NCI-H345 treated with DMSO at 0.1 percent for 48 hours (cell line): ENCODE measurements at regions not wholly inside any gene's neighbourhood (a gene's known extent, or its start where the extent isn't known, plus 50 kb on each side); places are given as distances from the start of the nearest gene placed in this dataset.

Source experiments
- DNase-seq: peaks from one replicate; lab custom pipeline; 2025; ENCODE audit not compliant: unreplicated experiment; lab: John Stamatoyannopoulos, UW

DNA sequence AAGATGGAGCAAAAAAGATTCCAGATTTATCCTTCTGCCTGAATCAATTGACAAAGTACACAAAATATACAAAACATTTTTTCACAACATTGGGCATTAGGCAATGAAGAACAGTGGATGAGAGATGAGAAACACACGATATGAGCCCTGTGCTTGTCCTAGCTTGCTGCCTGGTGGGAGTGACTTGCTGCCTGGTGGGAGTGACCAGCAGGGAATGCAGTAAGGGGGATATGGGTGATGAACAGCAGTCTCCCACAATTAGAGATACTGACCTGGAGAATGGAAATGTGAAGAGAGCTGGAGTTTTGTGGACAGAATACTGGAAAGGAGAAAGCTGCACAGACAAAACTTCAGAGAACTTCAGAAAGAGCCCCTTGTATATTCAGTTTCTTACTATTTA is 629.4 kb upstream of the FRG1 start:
- DNase-seq: no peak

DNA sequence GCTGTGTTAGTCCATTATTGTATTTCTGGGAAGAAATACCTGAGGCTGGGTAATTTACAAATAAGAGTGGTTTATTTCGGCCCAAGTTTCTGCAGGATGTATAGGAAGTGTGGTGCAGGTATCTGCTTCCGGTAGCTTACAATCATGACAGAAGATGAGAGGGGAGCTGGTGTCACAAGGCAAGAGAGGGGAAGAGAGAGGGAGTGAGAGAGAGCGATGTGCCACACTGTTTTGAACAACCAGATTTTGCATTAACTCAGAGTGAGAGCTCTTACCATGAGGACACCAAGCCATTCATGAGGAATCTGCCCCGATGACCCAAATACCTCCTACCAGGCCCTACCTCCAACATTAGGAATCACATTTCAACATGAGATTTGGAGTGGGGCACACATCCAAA is 627.6 kb upstream of the FRG1 start:
- no peak for DNase-seq

DNA sequence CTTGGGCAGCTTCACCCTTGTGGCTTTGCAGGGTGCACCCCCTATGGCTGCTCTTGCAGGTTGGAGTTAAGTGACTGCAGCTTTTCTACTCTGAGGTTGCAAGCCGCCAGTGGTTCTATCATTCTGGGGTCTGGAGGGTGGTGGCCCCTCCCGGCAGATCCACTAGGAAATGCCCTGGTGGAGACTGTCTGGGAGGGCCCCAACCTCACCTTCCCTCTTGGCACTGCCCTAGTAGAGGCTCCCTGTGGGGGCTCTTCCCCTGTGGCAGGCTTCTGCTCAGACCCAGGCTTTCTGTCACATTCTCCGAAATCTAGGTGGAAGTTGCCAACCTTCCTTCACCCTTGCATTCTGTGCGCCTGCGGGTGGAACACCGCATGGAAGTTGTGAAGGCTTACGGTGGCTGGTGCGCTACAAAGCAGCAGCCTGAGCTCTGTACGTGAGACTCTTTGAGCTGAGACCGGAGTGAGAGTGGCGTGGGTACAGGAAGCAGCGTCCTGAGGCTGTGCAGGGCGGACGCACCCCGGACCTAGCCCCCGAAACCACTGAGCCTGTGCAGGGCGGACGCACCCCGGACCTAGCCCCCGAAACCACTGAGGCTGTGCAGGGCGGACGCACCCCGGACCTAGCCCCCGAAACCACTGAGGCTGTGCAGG is 626.7 kb upstream of the FRG1 start:
- no peak for DNase-seq

DNA sequence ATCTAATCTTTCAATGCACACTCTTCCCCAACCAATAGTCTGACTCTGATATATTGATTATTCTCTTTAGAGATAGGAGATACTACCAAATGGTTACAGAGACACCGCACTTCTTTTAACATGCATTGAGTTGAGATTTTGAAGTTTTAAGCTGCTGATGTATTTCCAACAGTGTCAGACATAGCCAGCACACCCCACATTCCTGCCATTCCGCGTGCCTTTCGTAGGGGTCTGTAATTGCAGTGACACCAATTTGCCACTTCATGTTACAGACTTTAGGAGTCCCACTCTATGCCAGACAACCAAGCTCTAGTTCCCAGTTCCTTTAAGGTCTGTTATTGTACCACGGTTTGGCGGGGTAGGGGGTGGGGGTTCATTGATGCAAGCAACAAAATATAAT is 618.2 kb upstream of the FRG1 start:
- DNase-seq: no peak

DNA sequence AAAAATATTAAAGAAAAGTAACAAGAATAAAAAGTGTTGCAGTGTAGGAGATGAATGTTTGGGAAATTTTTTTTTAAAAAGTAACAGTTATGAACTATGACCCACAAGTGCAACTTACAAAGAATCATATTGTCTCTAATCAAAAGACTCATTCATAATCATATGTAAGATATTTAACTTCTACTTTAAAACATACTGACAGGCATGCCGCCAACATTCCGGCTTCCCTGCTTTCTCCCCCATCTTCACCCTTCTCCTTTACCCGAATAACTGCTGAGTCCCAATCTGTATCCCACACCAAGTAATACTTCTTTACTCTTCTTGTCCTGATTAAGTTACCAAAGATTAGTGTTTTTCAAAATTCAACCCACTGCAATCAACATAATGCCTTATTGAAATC is 598.8 kb upstream of the FRG1 start:
- DNase-seq: no peak

DNA sequence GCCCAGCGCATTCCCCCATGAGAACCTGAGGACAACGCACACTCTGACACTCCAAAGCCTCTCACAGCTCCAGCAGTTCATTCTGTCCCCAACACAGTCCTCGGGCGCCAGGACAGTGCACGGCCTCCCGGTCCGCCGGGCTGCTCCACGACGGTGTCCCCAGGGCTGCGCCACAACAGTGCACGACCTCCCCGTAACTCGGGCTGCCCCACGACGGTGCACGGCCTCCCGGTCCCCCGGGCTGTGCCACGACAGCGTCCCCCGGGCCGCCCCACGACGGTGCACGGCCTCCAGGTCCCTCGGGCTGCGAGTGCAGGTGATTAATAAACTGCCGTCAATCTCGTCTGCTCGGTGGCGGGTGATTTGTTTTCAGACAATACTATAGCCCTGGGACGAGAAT is 585.1 kb upstream of the FRG1 start:
- no peak for DNase-seq

DNA sequence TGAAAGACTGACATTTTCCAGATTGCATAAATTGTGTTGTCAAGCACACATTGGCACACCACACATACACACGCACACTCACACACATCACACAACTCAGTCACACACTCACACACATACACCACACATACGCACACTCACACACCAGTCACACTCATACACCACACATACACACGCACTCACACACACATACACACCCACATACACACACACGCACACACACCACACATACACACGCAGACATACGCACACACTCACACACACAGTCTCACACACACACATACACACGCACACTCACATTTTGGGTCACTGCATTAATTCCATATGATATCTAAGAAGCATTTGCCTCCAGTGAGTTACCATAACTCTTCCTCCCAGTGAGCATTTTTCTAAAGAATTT is 578.3 kb upstream of the FRG1 start:
- no peak for DNase-seq

DNA sequence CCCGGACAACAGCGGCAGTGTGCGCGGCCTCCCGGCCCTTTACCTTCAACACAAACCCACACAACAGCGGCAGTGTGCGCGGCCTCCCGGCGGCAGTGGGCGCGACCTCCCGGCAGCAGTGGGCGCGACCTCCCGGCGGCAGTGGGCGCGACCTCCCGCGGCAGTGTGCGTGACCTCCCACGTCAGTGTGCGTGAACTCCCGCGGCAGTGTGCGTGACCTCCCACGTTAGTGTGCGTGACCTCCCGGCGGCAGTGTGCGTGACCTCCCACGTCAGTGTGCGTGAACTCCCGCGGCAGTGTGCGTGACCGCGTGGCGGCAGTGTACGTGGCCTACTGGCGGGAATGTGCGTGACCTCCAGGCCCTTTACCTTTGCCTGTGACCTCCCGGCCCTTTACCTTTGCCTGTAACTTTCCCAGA is 576.6 kb upstream of the FRG1 start:
- no peak for DNase-seq

DNA sequence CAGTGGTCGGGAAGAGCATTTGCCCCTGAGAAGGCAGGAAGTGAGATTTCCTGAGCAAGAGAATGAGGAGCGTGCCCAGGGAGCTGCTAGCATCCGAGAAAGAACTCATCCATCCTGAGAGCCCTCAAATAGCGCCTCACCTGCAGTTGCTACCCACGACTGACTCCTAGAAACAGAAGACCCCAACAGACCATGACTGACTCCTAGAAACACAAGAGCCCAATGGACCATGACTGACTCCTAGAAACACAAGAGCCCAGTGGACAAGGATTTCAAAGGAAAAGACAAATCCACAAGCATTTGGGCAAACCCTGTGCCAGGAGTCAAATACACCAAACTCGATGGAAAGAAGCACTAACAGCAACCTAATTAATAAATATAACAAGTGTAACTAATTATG is 575.2 kb upstream of the FRG1 start:
- no peak for DNase-seq

DNA sequence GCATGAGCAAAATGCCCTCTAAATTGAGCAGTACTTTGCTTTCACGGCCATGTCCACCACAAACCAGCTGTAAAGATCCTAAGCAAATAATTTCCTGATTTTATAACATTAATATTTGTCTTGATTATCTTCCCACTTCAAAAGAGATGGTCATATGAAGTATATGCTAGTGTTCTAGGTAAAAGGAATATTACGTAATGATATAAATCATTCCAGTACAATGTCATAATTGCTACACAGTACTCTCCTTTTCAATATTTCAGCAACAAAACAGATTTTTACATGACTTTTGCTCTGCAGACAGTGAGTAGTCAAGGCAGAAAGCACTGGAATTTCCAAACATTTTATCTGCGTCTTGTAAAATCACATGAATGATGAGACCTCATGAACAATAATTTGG is 572.8 kb upstream of the FRG1 start:
- no peak for DNase-seq

DNA sequence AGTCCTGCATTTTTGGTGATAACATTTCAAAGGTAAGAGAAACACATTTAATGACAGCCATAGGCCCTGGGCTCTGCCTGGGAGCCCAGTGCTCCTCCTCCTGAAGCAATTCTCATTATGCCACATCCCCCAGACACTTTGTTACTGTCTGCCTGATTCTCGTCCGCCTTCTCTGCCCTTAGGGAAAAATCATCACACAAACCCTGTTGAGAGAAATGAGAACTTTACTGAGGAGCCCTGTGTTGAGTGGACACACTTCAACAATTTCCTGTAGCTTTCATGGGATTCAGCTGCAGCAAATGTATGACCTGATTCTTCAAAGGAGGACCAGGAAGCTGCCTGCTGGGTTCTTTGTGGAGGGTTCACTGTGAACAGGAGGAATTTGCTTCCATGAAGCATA is 566.5 kb upstream of the FRG1 start:
- DNase-seq: no peak

DNA sequence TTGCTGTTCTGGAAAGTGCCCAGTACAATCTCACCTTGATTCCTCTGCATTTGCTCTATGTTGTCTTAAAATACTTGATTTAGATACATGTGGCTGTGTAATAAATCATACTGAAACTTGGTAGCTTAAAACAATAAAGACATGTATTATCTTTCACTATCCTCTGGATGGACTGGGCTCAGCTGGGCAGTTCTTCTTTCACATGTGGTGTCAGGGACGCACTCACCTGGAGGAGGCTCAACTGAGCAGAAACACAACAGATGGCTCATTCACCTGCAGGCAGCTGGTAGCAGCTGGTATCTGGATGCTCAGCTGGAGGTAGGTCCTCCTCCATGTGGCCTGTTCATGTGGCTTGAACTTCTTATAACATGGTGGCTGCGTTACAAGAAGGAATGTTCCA is 563.8 kb upstream of the FRG1 start:
- DNase-seq: no peak

DNA sequence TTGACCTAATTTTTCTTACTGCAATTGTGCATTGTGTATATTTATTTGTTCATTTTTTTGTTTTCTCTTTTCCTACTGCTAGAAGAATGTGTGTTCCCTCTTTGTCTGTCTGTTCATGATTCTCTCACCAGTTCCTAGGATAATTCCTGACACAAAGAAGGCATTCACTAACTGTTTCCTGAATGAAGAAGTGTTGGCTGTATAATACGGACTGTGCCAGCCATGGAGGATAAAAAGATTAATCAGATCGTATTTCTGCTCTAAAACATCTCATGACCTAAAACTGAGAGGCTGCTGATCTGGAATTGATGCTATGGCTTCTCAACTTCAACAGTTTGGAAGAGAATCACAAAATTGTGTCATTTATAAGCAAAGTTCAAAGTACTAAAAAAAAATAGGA is 563.1 kb upstream of the FRG1 start:
- DNase-seq: no peak

DNA sequence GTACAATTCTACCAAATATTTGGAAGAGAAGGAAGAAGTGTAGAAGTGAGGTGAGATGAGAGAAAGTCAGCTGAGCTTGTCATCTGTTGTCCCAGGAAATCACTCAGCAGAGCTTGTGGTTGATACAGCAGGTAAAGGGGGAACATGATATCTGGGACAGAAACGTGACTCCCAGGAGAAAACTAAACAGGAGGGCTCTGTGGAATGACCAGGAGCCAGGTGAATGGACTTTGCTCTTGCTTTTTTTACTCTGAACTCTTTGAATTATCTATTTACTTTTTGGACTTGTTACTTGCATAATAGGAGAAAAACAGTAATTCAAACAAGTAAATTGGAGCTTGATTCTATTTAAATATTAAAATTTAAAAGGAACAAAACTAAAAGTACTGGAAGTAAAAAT is 555.6 kb upstream of the FRG1 start:
- DNase-seq: no peak

DNA sequence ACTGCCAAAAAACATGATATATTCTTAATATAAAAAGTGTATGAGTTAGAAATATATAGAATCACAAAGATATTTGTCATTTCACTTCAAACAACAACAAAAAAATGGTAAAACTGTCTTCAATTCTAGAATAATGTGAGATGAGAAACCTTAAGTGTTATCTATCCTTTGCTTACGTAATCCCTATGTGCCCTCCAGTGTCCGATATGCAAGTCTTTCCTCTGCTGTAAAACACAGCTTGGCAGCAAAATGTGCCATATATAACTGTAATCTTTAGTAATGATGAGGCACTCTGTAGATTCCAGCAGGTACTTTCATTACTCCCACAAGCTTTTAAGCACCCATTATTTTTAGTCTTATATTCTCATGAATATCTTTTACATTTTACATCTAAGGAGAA is 555.1 kb upstream of the FRG1 start:
- DNase-seq: no peak

DNA sequence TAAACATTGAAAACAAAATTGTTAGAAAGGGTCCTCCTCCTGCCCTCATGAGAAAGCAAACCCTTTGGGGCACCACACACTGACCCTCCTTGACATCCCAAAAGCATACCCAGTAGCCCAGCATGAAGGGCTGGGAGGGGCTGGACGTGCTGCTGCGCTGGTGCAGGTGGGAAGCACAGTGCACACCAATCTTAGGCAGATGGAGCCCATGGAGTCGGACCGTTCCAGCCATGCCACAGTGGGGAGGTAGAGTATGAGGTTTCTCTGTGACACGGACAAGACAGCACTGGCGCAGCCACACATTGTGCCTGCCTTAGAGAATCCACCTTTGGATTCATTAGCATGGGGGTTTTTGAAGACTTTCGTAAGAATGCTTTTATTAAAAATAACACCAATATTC is 544.2 kb upstream of the FRG1 start:
- DNase-seq: no peak

DNA sequence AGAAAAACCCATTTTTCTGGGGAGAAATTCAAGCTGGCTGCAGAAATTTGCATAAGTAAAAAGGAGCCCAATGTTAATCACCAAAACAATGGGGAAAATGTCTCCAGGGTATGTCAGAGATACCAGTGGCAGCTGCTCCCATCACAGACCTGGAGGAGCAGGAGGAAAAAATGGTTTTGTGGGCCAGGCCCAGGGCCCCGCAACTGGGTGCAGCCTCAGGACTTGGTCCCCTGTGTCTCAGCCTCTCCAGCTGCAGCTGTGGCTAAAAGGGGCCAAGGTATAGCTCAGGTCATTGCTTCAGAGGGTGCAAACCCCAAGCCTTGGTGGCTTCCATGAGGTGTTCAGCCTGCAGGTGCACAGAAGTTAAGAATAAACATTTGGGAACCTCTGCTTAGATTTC is 536.4 kb upstream of the FRG1 start:
- DNase-seq: no peak

DNA sequence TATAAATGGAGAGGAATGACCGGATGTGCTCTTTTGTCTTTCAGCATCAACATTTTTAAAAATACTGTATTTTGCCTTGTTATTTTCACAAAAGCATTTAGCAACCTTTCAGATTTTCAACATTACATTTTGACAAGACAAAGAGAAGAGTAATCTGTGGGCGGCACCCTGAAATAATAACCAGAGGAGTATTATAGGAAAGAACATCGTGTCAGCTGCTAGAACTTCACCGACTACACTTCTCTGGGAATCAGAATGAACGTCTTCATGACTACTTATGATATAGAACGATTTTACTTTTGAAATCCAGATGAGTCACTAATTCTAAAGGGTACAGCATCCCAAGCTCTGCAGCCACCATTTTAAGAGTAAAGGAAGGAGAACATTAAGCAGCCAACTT is 531.5 kb upstream of the FRG1 start:
- DNase-seq: no peak

DNA sequence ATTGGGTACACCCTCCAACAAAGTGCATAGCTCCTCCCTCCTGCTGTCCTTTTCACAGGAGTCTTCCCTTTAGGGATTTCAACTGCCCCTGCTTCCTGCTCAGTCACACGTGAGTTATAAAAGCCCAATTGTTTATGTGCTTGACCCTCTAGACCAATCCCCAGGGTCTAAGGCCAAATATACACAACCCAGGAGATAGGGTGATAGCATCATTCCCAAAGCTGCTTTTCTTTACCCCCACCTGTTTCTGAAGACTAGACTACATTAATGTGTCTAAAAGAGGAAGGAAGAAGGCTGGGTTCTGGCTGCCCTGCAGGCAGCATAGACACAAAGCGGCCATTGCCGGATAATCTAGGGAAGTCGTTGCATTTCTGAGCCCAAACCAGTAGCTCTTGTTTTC is 526.7 kb upstream of the FRG1 start:
- no peak for DNase-seq

DNA sequence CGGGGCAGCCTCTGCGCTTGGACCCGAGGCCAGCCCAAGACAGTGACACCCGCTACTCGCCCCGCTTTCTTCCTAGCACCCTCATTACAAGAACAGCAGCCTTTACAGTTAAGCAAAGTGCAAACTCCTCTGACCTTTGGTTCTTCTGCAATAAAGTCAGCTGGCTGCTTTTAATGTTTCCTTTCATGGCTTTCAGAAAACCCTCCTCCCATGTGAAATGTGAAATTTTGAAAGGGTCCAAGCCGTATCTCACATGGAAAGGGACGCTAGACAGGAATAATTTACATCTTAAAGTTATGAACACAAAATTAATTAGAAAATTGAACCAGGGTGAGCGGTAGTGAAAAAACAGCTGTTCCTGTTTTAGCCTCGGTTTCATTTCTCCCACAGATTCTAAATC is 520.1 kb upstream of the FRG1 start:
- DNase-seq: no peak

DNA sequence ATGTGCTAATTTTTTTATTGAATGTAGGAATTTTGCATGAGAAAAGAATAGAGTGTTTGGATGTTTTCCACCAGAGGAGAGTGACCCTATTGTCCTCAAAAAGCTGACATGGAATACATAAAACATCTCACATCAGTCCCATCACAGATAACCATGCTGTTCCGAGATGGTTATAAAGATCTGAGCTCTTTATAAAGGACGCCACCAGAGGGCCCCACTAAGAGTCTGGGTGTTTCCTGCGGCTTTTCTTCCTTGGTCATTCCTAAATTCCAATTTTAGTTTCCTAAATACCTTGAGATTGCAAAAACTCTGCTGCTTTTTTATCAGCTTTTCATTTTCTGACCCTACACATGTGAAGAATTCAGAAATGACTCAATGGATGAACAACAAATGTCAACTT is 504.5 kb upstream of the FRG1 start:
- DNase-seq: no peak

DNA sequence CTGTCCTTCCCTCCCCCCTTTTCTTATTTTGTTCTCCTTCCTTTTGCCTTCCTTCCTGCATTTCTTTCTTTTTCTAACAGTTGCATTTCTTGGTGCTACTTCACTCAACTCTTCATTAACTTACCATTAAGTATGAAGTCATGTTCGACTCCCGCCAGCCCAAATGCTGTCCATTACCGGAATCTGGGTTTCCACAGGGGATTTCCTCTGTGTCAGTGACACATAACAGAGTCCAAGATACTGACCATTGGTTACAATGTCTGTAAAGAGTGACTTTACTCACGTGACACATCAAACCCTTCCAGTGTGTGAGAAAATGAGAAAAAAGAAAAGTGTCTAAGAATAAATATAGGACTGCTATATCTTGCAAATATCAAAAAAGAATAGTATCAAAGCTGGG is 500.0 kb upstream of the FRG1 start:
- no peak for DNase-seq

DNA sequence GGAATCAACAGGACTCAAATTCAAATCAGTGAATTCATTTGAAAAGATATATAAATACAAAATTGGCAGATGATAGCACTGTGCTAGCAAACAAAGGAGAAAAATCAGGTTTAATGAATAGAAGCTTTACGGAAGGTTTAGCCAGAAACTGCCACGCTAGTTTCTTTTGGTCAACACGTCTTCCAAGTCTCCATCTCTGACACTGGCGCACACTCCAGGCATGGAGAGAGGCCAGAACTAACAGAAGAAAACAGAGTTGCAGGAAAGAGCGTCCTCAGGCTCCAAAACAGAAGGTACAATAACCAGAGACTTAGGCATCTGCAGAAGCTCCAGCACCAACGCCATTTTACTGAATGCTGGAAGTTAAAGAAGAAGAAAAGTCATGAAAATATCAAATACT is 497.3 kb upstream of the FRG1 start:
- no peak for DNase-seq

DNA sequence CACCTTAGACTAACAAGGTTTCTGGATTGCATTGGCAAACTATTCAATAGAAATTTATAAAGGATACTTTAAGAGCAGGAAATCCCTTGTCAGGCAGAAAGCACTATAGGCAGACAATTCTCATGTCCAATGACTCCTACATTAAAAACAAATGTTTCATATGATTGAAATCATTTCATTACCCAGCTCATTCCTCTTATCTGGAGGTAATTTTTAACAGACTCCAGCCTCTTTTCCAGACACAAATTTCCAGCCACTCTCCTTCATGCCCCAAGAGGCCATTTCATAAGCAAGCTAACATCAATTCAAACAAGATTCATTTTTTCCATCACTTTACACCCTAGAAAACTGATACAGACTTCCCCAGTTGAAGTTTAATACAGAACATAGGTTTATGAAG is 495.1 kb upstream of the FRG1 start:
- no peak for DNase-seq
